ENCODE measurements at regions not wholly inside any gene's neighbourhood (a gene's known extent, or its start where the extent isn't known, plus 50 kb on each side); places are given as distances from the start of the nearest gene placed in this dataset.

DNA sequence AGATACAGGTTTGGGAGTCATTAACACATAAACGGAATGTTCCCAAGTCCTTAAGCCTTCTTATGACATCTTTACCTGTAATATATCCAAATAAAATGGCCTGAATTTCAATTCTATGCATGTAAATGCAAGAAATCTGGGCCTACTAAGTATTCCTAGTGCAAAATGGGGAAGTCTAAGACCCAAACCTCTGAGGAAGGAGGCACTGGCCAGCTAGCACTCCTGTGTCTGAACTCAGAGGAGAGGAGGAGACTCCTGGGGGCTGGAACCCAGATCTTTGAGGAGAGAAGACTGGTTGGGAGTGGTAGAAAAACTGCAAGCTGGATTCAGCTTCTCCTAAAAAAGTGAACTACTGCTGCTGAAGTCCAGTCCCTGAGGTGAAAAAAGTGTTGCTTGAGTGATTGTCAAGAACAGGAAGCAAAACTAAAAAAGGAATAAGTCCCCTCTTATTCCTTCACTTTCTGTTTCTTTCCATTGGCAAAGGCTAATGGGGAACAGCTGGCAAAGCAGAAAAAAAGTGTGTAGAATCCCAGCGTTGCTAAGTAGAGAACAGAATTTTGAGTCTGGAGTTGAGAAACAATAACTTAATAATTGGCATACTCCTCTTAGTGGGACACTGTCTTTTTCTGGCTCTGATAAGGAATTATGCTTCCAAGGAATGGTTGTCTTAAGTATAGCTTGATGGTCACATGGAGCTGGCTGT is 54.8 kb upstream of the ATP2C1 start:
- FAIRE-seq, result peak; percentile 87

DNA sequence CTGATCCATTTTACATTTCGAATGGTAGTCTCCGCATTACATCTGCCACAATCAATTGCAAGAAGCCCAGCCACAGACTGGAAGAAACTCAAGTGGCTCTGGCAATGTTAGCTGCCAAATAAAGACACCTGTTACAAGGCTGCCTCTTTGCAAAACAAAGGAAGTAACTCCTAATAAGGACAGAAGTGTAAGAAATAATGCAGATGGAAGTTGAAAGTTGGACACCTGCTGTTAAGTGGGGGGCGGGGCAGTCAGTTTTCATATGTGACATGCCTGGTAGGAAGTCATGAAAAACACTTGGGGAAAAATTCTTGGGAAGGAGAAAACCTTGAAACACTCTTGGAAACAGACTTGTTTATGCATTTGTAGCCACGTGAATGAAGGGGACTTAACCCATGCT is 54.1 kb upstream of the ATP2C1 start:
- FAIRE-seq (peak; percentile 82), DNase-seq (ENCODE audit: insufficient read length, low spot score) (no peak)

More for the DNA sequence above, 54.8 kb upstream of the ATP2C1 start:
- no peak for DNase-seq (ENCODE audit: insufficient read length, low spot score)

DNA sequence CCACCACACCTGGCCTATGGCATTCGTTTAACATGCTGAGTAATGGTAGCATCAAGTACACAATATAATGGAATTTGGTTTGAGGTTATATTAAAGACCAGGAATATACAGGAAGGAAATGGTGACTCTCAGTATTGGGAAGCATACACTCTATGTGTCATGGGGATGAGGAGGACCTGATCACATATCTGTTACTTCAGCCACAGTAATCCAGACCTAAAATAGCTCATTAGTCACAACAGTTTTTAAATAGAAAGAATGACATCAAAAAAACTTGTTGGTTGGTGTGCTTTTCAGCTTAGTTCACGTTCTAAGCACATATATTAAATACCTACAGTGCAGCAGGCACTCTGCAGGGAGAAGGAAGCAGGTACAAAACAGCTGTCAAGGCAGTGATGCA is 52.5 kb upstream of the ATP2C1 start:
- DNase-seq (ENCODE audit: insufficient read length, low spot score) (no peak), FAIRE-seq (no peak)

DNA sequence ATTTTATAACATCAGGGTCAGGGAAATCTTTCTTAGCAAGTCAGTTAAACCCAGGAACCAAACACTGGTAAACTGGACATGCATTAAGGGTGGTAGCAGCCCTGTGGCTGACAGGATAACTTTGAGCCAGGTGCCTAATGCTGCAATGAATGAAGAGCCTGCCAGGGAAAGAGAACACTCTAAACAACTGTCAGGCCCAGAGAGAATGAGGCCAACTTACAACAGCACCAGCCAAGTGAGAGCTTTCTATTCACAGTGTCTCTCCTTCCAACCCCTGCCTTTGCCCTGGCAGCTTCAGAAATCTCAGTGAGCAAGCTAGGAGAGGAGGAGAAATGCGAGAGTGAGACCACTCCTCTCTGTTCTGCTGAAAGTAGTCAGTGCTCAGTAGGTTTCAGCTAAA is 50.4 kb upstream of the ATP2C1 start:
- FAIRE-seq, result no peak
- no peak for DNase-seq (ENCODE audit: insufficient read length, low spot score)

Data from GM19239 (cell line).